HG02938 (cell line): ENCODE measurements at regions not wholly inside any gene's neighbourhood (a gene's known extent, or its start where the extent isn't known, plus 50 kb on each side); places are given as distances from the start of the nearest gene placed in this dataset.
"Not testable (repeated sequence)": the region's sequence is repeated elsewhere in the genome, so short reads cannot be mapped to it uniquely, and the experiment has no call there.

Source experiments
- ATAC-seq: cut with Tn5 transposase; IDR thresholded peaks from one replicate; pipeline ENCODE4 v1.9.1; 2021; ENCODE audit warnings: mild to moderate bottlenecking, moderate library complexity; ENCODE audit not compliant: unreplicated experiment

DNA sequence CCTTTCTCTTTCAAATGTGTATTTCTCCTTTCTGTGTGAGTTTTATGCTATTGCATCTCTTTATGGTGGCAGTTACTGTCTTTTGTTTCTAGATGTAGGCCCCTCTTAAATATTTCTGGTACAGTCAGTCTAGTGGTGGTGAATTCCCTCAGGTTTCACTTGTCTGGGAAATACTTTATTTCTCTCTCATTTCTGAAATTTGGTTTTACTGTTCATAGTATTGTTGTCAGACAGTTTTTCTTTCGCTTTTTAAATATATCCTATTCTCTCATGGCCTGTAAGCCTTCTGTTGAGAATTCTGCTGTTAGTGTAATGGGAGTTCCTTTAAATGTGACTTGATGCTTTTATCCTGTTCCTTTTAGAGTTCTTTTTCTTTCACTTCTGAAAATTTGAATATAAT, 874.0 kb downstream of the PLOD2 start:
- ATAC-seq: no peak

- no peak for ATAC-seq
Observed at GRCh38 chr3:145290010-145290409, 871.0 kb downstream of the PLOD2 start.

- no peak for ATAC-seq
Observed at GRCh38 chr3:145294572-145294971, 866.4 kb downstream of the PLOD2 start.

- no peak for ATAC-seq
Observed at GRCh38 chr3:145307272-145307671, 853.7 kb downstream of the PLOD2 start.

DNA sequence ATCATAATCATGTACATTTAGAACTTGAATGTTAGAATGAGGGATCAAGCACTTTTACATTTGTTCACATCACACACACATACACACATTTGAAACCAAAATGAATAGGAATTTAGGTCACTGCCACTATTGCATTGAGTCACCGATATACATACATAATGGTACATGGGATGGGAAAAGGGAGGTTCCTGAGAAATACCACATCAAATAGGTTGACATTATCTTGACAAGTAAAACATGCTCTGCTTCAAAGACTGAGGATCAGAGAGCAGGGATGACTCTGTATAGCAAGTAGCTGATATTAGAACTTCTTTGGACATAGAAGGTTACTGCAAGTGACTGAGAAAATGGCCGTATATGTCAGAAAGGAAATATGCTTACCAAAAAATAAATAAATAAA, 847.2 kb downstream of the PLOD2 start:
- ATAC-seq: no peak

DNA sequence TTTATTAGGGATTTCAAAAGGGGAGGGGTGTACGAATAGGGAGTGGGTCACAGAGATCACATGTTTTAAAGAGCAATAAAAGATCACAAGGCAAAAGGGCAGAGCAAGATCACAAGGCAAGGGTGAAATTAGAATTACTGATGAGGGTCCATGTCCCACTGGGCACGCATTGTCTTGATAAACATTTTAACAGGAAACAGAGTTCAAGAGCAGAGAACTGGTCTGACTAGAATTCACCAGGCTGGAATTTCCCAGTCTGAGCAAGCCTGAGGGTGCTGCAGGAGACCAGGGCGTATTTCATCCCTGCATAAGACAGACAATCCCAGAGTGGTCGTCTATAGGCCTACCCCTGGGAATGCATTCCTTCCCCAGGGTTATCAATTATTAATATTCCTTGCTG, 844.7 kb downstream of the PLOD2 start:
- ATAC-seq: not testable (repeated sequence)

GRCh38 chr3:145326666-145327065, 834.3 kb downstream of the PLOD2 start:
- ATAC-seq: no peak

DNA sequence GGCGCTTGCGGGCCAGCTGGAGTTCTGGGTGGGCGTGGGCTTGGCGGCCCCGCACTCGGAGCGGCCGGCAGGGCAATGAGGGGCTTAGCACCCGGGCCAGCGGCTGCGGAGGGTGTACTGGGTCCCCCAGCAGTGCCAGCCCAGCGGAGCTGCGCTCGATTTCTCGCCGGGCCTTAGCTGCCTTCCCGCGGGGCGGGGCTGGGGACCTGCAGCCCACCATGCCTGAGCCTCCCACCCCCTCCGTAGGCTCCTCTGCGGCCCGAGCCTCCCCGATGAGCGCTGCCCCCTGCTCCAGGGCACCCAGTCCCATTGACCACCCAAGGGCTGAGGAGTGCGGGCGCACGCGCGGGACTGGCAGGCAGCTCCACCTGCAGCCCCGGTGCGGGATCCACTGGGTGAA, 827.6 kb downstream of the PLOD2 start:
- not testable (repeated sequence) for ATAC-seq

DNA sequence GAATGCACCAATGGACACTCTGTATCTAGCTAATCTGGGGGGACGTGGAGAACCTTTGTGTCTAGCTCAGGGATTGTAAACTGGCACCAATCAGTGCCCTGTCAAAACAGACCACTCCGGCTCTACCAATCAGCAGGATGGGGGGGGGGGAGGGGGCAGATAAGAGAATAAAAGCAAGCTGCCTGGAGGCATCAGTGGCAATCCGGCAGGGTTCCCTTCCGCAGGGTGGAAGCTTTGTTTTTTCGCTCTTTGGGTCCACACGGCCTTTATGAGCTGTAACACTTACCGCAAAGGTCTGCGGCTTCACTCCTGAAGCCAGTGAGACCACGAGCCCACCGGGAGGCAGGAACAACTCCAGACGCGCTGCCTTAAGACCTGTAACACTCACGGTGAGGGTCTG, 827.1 kb downstream of the PLOD2 start:
- ATAC-seq: no peak

DNA sequence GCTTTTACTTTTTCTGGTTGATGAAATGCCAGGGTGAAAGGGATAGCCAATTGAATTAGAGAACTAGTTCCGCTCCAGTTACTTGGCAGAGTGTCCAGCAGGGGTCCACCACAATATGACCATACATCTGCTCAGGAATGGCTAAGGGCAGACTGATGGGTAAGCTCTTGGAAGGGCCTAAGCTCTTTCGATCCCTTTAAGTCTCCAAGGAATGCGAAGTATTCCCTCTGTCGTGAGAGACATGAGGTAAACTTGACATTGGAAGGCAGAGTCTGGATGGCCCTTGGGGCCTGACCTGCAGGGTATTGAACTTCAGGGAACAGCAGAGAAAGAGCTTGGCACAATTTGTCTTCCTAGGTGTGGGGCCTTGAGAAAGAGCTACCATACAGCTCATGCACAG, 805.8 kb downstream of the PLOD2 start:
- ATAC-seq: no peak

GRCh38 chr3:145357453-145357852, 803.5 kb downstream of the PLOD2 start:
- no peak for ATAC-seq

DNA sequence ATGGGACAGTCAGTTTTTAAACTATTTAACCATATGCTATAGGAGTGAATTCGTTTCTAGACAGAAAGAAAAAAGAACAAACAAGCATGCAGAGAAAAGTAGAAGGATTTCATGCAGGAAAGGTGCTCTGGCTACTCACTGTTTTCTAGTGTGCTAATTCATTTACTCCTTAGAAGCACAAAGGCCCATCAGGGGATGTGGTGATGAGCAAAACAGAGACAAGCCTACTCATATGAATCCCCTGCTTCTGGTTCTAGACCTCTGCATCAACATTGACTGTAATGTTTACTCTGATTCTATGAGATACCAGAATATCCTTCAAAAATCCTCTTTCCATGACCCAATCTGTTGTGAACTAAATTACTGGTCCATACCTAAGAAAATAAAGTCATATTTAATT, 801.9 kb downstream of the PLOD2 start:
- ATAC-seq: no peak

- no peak for ATAC-seq
Observed at GRCh38 chr3:145368748-145369147, 792.2 kb downstream of the PLOD2 start.

DNA sequence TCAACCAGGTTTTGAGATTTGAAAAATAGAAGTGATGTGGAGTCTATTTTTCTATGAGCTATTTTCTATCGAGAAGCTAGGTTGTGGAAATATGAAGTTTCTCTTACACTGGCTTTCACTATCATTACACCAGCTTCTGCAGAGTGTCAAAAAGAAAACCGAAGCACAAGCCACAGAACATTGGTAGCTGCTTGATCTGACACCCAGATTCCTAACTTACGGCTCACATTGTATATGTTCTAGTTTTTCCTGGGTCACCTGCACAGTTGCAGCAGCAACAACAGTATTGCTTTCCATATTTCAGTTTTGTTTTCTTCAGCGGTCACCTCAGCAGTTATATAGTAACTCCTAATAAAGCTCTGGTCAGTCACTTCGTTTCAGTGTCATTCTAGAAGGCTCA, 790.1 kb downstream of the PLOD2 start:
- ATAC-seq: no peak

- no peak for ATAC-seq
Observed at GRCh38 chr3:145377301-145377700, 783.7 kb downstream of the PLOD2 start.

GRCh38 chr3:145383416-145383815, 777.6 kb downstream of the PLOD2 start:
- no peak for ATAC-seq

DNA sequence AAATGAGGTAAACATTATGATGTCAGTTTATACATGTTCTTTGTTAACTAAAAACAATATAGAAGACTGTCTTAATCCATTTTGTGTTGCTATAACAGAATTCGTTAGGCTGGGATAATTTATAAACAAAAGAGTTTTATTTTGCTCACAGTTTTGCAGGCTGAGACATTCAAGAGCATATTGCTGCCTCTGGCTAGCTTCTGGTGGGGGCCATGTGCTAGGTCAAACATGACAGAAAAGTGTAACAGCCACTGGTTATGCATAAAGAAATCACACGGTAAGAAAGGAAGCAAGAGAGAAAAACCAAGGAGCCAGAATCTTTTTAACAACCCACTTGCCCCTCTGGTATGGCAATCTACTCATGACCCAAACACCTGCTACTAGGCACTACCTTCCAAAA, 776.7 kb downstream of the PLOD2 start:
- ATAC-seq: no peak

GRCh38 chr3:145387211-145387610, 773.8 kb downstream of the PLOD2 start:
- ATAC-seq: no peak

GRCh38 chr3:145395421-145395820, 765.6 kb downstream of the PLOD2 start:
- no peak for ATAC-seq

DNA sequence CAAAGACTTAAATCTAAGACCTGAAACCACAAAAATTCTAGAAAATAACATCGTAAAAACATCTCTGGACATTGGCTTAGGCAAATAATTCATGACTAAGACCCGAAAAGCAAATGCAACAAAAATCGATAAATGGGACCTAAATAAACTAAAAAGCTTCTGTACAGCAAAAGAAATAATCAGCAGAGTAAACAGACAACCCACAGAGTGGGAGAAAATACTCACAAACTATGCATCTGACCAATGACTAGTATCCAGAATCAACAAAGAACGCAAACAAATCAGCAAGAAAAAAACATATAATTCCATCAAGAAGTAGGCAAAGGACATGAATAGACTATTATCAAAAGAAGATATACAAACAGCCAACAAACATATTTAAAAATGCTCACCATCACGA, 749.4 kb downstream of the PLOD2 start:
- ATAC-seq: no peak

DNA sequence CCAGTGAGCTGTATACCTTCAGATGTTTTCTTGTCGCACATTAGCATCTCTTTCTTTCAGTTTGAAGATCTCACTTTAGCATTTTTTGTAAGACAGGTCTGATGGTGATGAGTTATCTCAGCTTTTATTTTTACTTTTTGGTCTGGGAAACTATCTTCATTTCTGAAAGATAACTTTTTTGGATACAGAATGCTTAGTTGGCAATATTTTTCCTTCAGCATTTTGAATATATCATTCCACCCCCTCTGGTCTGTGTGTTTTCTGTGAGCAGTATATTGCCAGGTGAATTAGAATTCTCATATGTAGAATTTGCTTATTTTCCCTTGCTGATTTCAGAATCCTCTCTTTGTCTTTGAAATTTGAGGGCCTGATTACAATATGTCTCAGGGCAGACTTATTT, 743.3 kb downstream of the PLOD2 start:
- ATAC-seq: no peak

- ATAC-seq: no peak
Observed at GRCh38 chr3:145422556-145422955, 738.4 kb downstream of the PLOD2 start.

DNA sequence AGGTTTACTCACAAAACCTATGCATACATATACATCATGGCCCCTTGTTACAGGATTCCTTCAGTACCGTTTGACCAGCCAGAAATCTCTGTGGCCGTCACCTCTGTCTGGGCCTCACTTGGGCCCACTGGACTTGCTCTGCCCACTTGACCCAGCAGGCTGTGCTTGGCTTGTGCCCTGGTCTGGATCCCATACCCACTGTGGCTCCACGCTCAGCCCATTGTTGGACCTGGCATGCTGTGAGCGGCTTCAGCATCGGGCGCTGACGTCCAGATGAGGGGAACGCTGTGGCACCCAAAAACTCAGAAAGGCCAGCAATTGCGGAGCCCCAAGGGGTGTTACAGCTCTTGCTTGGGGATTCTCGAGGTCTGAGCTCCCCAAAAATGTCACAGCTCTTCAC, 733.6 kb downstream of the PLOD2 start:
- ATAC-seq: no peak

GRCh38 chr3:145429546-145429945, 731.4 kb downstream of the PLOD2 start:
- no peak for ATAC-seq
